Spleen (tissue), 11 donors: ENCODE measurements at regions not wholly inside any gene's neighbourhood (a gene's known extent, or its start where the extent isn't known, plus 50 kb on each side); places are given as distances from the start of the nearest gene placed in this dataset.

Experiments
- DNase-seq: peaks from one replicate; pipeline ENCODE4 v3.0.0-alpha.2; 2020
- H3K27ac ChIP-seq, 8 donors: fragments of 200-600 bp; sonication (generic) in 7 of 8; 1 replicate in 4 of 8; 2 replicates in 4 of 8; pipeline versions ENCODE4 v1.5.0 to v1.8.0; 2016 to 2021; ENCODE audit warnings: inconsistent platforms in 4 of 8, mild to moderate bottlenecking in 4 of 8, moderate library complexity in 1 of 8
- H3K27me3 ChIP-seq, 7 donors: fragments of 200-600 bp; sonication (generic) in 6 of 7; replicated peaks in 1 of 7; 1 replicate in 4 of 7; 2 replicates in 3 of 7; pipeline versions ENCODE4 v1.5.0 to v1.8.0; 2016 to 2021; ENCODE audit warnings: inconsistent platforms in 3 of 7, mild to moderate bottlenecking in 1 of 7
- H3K36me3 ChIP-seq, 6 donors: fragments of 200-600 bp; sonication (generic) in 5 of 6; 1 replicate in 4 of 6; 2 replicates in 2 of 6; pipeline versions ENCODE4 v1.5.0 to v1.8.0; 2016 to 2021; ENCODE audit warnings: inconsistent platforms in 2 of 6
- H3K4me1 ChIP-seq, 6 donors: fragments of 200-600 bp; sonication (generic) in 5 of 6; 1 replicate in 3 of 6; 2 replicates in 3 of 6; pipeline versions ENCODE4 v1.5.0 to v1.8.0; 2016 to 2021; ENCODE audit warnings: inconsistent platforms in 3 of 6
- H3K4me3 ChIP-seq, 8 donors: fragments of 200-600 bp; sonication (generic) in 7 of 8; 1 replicate in 4 of 8; 2 replicates in 4 of 8; pipeline versions ENCODE4 v1.5.0 to v1.8.0; 2016 to 2021; ENCODE audit warnings: inconsistent platforms in 4 of 8, mild to moderate bottlenecking in 4 of 8, moderate library complexity in 2 of 8
- H3K9me3 ChIP-seq, 8 donors: fragments of 200-600 bp; sonication (generic) in 7 of 8; 1 replicate in 4 of 8; 2 replicates in 4 of 8; pipeline versions ENCODE4 v1.5.0 to v1.8.0; 2016 to 2021; ENCODE audit warnings: inconsistent platforms in 4 of 8
- POLR2A ChIP-seq, 3 donors: fragments of 450-650 bp; IDR thresholded peaks; one replicate each; pipeline ENCODE4 v1.5.1; 2017; ENCODE audit warnings: antibody characterized with exemption in 3 of 3, mild to moderate bottlenecking in 1 of 3
- POLR2AphosphoS5 ChIP-seq, 3 donors: sonication (generic); formaldehyde crosslinking; IDR thresholded peaks; one replicate each; pipeline ENCODE4 v1.5.1; 2017; ENCODE audit warnings: antibody characterized with exemption in 3 of 3
- WGBS, 5 donors: extraction: QIAGEN DNeasy Blood & Tissue Kit in 3 of 5; methylation state at CpG; one replicate each; pipeline versions ENCODE4 v1.1.5 to v1.1.7; 2013 to 2018; 5-methylcytosine and 5-hydroxymethylcytosine counted together
- intact Hi-C: fragments of 100-400 bp; cut with DNase I; formaldehyde crosslinking; loops from one replicate; pipeline ENCODE4 v1.15.0; 2023; ENCODE audit warnings: low total_unique reads
- TF ChIP-seq, protein P1 (sequence below), 11 experiments: fragments of 200-600 bp in 7 of 11; fragments of 450-650 bp in 4 of 11; sonication (generic) in 4 of 11; IDR thresholded peaks in 8 of 11; conservative IDR thresholded peaks in 3 of 11; 1 replicate in 7 of 11; 2 replicates in 4 of 11; pipeline versions ENCODE4 v1.4.0 to v1.8.0; 2016 to 2021; ENCODE audit warnings: antibody characterized with exemption in 11 of 11, inconsistent platforms in 4 of 11, mild to moderate bottlenecking in 1 of 11
- donor health status: healthy with polysubstance abuse.
- donor health status: DM: no; HTN: no; CAD: no; lungs with moderate emphysema.
- donor health status: DM: no; HTN: no; CAD: no.
- donor health status: Bipolar disorder and iron deficiency.
- donor health status: healthy.
- donor health status: DM: no; HTN: no; CAD: no.
- donor health status: DM: yes; HTN: yes; CAD: no.

DNA sequence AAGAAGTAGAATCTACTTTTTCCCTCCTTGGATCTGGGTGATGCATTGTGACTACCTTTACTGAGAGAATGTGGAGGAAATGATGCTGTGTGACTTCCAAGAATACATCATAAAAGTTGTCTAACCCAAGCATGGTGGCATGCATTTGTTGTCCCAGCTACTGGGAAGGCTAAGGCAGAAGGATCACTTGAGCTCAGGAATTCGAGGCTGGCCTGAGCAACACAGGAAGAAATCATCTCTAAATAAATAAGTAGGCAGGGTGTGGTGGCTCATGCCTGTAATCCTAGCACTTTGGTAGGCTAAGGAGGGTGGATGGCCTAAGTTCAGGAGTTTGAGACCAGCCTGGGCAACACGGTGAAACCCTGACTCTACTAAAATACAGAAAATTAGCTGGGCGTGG is 143.2 kb upstream of the VLDLR start:
- no peak overlapping the region for H3K27ac ChIP-seq
- TF ChIP-seq POLR2A (IDR thresholded peaks at IDR 0.05), result no peak
- TF ChIP-seq POLR2AphosphoS5 (IDR thresholded peaks at IDR 0.05), result no peak
- TF ChIP-seq, protein P1, sequence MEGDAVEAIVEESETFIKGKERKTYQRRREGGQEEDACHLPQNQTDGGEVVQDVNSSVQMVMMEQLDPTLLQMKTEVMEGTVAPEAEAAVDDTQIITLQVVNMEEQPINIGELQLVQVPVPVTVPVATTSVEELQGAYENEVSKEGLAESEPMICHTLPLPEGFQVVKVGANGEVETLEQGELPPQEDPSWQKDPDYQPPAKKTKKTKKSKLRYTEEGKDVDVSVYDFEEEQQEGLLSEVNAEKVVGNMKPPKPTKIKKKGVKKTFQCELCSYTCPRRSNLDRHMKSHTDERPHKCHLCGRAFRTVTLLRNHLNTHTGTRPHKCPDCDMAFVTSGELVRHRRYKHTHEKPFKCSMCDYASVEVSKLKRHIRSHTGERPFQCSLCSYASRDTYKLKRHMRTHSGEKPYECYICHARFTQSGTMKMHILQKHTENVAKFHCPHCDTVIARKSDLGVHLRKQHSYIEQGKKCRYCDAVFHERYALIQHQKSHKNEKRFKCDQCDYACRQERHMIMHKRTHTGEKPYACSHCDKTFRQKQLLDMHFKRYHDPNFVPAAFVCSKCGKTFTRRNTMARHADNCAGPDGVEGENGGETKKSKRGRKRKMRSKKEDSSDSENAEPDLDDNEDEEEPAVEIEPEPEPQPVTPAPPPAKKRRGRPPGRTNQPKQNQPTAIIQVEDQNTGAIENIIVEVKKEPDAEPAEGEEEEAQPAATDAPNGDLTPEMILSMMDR (IDR thresholded peaks at IDR 0.05 in 8 of 11, conservative IDR thresholded peaks at IDR 0.05 in 3 of 11), result no peak
- H3K27me3 ChIP-seq, result no peaks in the 10 kb centered on the region
- H3K9me3 ChIP-seq, result no peaks in the 10 kb centered on the region
- no peak overlapping the region for H3K4me3 ChIP-seq
- intact Hi-C loops, result no loop called here
- H3K36me3 ChIP-seq, result no peaks in the 10 kb centered on the region
- 75 to 91% (median 81%) methylated on average over 3 of the region's 3 CpGs for WGBS, 5 donors
- H3K4me1 ChIP-seq, result no peaks in the 10 kb centered on the region
- no peak for DNase-seq

DNA sequence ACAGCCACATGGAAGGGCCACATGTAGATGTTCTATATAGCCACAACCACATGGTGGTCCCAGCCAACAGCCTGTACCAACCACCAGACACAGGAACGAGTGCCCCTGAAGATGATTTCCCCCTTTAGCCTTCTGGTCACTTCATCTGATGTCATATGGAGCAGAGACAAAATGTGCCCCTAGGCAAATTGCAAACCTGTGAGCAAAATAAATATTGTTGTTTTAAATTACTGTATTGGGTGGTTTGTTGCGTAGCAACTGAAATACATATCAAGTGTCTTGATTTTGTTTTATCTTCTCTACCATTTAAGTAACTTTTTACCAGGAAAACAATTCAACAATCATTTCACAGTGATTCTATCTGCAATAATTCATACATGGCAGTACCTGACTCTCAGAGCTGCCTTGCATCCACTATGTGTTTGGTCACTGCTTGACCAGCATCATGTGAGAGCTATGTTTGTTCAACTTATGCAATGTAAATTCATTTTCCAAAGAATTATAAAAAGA is 142.5 kb upstream of the VLDLR start:
- no peaks in the 10 kb centered on the region for H3K36me3 ChIP-seq
- H3K27me3 ChIP-seq, result no peaks in the 10 kb centered on the region
- no peak for DNase-seq
- TF ChIP-seq, protein P1 (IDR thresholded peaks at IDR 0.05 in 8 of 11, conservative IDR thresholded peaks at IDR 0.05 in 3 of 11), result no peak
- TF ChIP-seq POLR2A (IDR thresholded peaks at IDR 0.05) (no peak), POLR2AphosphoS5 (IDR thresholded peaks at IDR 0.05) (no peak)
- no peaks in the 10 kb centered on the region for H3K9me3 ChIP-seq
- no peak overlapping the region for H3K27ac ChIP-seq
- WGBS, 5 donors, result 85 to 93% (median 90%) methylated on average over 2 of the region's 2 CpGs
- intact Hi-C loops, result no loop called here
- H3K4me3 ChIP-seq, result no peak overlapping the region
- no peaks in the 10 kb centered on the region for H3K4me1 ChIP-seq

DNA sequence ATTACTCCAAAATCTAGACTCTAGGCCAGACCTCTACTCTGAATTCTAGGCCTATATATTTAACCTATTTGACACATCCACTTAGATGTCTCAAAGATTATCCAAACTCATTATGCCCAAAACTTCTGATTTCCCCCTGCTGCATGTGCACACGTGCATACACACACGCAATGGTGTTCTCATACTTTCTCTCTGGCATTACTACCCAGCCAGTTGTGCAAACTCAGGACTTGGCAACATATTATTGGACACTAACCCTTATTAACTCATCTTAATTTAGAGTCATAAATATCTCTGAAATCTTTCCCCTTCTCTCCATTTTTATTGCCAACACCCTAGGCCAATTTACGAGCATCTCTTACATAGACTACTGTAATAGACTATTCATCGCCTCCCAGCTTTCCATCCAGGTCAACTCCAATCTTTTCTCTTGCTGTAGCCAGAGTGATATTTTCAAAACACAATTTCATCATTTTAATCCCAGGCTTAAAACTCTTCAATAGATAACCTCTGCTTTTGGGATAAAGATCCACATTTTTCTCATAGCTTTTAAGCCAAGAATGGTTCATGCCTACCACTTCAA is 141.2 kb upstream of the VLDLR start:
- no peaks in the 10 kb centered on the region for H3K4me1 ChIP-seq
- intact Hi-C loops, result no loop called here
- no peaks in the 10 kb centered on the region for H3K36me3 ChIP-seq
- H3K27me3 ChIP-seq, result no peaks in the 10 kb centered on the region
- TF ChIP-seq, protein P1 (IDR thresholded peaks at IDR 0.05 in 8 of 11, conservative IDR thresholded peaks at IDR 0.05 in 3 of 11), result no peak
- TF ChIP-seq POLR2AphosphoS5 (IDR thresholded peaks at IDR 0.05), result no peak
- TF ChIP-seq POLR2A (IDR thresholded peaks at IDR 0.05), result no peak
- H3K9me3 ChIP-seq, result no peaks in the 10 kb centered on the region
- WGBS, 5 donors, result 85 to 95% (median 92%) methylated on average over 4 of the region's 4 CpGs
- H3K27ac ChIP-seq, result no peak overlapping the region
- DNase-seq, result no peak
- H3K4me3 ChIP-seq, result no peak overlapping the region

DNA sequence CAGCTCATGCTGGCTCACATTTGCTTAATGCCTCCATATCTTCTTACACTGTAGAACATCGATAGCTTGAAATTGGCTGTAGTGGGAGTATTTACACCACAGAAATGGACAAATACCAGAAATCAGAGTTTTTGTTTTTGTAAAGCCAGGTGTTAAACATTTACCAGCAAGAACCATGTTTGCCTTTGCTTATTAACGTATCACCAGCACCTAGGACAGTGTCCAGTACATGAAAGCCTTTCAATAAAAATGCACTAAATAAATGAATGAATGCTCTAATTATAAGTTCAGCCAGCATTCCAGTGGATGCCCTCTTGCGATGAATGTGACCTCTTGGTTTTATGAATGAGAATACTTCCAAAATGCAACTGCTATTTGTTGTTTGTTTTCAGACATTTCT is 140.4 kb upstream of the VLDLR start:
- 77 to 91% (median 82%) methylated on average over 3 of the region's 3 CpGs for WGBS, 5 donors
- Histone ChIP-seq H3K4me1 (no peaks in the 10 kb centered on the region), H3K27me3 (no peaks in the 10 kb centered on the region), H3K9me3 (no peaks in the 10 kb centered on the region), H3K4me3 (no peak overlapping the region), H3K27ac (no peak overlapping the region), H3K36me3 (no peaks in the 10 kb centered on the region)
- intact Hi-C loops, result no loop called here
- TF ChIP-seq POLR2A (IDR thresholded peaks at IDR 0.05) (no peak), POLR2AphosphoS5 (IDR thresholded peaks at IDR 0.05) (no peak)
- TF ChIP-seq, protein P1 (IDR thresholded peaks at IDR 0.05 in 8 of 11, conservative IDR thresholded peaks at IDR 0.05 in 3 of 11), result no peak
- no peak for DNase-seq
